ENCODE measurements at regions not wholly inside any gene's neighbourhood (a gene's known extent, or its start where the extent isn't known, plus 50 kb on each side); places are given as distances from the start of the nearest gene placed in this dataset.

GRCh38 chr5:96529559-96529958 is 96.5 kb upstream of the PCSK1 start:
- TF ChIP-seq CTCF (conservative IDR thresholded peaks at IDR 0.05; ENCODE audit: low read length) (no peak), EZH2phosphoT487 (IDR thresholded peaks at IDR 0.05; ENCODE audit: borderline replicate concordance) (no peak)

All from Loucy (cell line).